ENCODE measurements at regions not wholly inside any gene's neighbourhood (a gene's known extent, or its start where the extent isn't known, plus 50 kb on each side); places are given as distances from the start of the nearest gene placed in this dataset.

DNA sequence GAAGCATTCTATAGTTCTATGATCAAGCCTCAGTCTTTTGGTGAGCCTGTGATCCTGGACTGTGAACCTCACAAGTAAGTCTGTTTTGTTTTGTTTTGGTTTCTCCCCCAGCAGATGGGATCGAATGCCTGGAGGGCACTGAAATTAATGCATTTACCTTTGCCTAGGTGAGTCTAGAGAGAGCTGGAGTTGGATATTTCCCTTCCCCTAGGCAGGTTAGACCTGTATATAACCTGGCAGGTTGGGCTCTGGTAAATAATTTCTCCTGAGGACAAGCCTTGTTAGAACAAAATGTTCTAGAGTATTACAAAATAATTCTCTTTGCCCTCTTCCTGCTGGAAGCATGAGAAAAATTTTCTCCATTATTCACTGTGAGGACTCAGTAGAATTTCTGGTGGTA lies 211.9 kb downstream of the TPRG1 start:
- TF ChIP-seq, protein P1, sequence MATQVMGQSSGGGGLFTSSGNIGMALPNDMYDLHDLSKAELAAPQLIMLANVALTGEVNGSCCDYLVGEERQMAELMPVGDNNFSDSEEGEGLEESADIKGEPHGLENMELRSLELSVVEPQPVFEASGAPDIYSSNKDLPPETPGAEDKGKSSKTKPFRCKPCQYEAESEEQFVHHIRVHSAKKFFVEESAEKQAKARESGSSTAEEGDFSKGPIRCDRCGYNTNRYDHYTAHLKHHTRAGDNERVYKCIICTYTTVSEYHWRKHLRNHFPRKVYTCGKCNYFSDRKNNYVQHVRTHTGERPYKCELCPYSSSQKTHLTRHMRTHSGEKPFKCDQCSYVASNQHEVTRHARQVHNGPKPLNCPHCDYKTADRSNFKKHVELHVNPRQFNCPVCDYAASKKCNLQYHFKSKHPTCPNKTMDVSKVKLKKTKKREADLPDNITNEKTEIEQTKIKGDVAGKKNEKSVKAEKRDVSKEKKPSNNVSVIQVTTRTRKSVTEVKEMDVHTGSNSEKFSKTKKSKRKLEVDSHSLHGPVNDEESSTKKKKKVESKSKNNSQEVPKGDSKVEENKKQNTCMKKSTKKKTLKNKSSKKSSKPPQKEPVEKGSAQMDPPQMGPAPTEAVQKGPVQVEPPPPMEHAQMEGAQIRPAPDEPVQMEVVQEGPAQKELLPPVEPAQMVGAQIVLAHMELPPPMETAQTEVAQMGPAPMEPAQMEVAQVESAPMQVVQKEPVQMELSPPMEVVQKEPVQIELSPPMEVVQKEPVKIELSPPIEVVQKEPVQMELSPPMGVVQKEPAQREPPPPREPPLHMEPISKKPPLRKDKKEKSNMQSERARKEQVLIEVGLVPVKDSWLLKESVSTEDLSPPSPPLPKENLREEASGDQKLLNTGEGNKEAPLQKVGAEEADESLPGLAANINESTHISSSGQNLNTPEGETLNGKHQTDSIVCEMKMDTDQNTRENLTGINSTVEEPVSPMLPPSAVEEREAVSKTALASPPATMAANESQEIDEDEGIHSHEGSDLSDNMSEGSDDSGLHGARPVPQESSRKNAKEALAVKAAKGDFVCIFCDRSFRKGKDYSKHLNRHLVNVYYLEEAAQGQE (IDR thresholded peaks at IDR 0.05; ENCODE audit: insufficient read depth in 1 of 2, low read depth in 2 of 2, low read length in 1 of 2), result no peak
- TF ChIP-seq, protein P2, sequence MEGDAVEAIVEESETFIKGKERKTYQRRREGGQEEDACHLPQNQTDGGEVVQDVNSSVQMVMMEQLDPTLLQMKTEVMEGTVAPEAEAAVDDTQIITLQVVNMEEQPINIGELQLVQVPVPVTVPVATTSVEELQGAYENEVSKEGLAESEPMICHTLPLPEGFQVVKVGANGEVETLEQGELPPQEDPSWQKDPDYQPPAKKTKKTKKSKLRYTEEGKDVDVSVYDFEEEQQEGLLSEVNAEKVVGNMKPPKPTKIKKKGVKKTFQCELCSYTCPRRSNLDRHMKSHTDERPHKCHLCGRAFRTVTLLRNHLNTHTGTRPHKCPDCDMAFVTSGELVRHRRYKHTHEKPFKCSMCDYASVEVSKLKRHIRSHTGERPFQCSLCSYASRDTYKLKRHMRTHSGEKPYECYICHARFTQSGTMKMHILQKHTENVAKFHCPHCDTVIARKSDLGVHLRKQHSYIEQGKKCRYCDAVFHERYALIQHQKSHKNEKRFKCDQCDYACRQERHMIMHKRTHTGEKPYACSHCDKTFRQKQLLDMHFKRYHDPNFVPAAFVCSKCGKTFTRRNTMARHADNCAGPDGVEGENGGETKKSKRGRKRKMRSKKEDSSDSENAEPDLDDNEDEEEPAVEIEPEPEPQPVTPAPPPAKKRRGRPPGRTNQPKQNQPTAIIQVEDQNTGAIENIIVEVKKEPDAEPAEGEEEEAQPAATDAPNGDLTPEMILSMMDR (IDR thresholded peaks at IDR 0.05), result no peak
- TF ChIP-seq POLR2AphosphoS5 (IDR thresholded peaks at IDR 0.05; ENCODE audit: low read depth, low read length) (no peak), SIN3A (IDR thresholded peaks at IDR 0.05; ENCODE audit: borderline replicate concordance, insufficient read depth, low read depth, low read length) (no peak)
